ENCODE measurements at regions not wholly inside any gene's neighbourhood (a gene's known extent, or its start where the extent isn't known, plus 50 kb on each side); places are given as distances from the start of the nearest gene placed in this dataset.

DNA sequence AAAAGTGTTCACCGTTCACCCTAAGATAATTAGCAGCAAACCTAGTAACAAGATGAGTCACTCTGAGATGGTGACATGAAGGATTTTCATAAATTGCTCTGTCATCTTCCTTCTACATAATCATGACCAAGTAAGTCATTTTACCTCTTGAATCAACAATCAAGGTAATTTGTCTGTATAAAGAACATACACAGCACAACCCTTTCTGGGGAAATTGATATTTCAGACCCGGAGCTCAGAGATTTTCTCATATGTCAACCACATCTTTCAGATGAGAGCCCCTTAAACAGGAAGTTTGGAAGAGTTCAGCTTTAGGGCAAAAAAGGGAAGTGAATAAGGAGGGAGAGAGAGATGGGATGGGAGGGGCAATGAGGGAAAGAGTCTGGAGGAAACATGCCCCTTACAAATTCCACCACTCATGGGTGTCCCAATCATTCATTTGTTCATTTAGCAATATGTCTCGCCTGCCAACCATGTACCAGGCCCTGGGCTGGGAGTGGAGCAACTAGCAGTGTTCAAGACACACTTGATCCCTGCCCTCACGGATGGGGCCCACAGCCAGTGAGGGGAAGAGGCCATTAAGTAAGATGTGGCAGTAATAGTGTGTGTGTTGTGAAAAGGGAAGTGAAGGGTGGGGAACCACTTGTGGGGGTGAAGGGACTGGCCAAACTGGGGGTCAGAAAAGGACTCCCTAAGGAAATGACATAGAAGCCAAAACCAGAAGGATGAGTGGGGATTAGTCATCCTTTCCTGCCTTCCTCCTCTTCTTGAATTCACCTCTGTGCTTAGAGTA, 190.9 kb downstream of the MAFB start:
- no peak overlapping the region for H3K4me3 ChIP-seq (ENCODE audit: low read depth, low read length)
- in situ Hi-C loops (cut with HindIII; ENCODE audit: low sequenced_read_pairs): no loop called here
- no peak for TF ChIP-seq CTCF (IDR thresholded peaks at IDR 0.05; ENCODE audit: low read depth, low read length, missing control alignments)
- no peak for DNase-seq (ENCODE audit: low read depth)

DNA sequence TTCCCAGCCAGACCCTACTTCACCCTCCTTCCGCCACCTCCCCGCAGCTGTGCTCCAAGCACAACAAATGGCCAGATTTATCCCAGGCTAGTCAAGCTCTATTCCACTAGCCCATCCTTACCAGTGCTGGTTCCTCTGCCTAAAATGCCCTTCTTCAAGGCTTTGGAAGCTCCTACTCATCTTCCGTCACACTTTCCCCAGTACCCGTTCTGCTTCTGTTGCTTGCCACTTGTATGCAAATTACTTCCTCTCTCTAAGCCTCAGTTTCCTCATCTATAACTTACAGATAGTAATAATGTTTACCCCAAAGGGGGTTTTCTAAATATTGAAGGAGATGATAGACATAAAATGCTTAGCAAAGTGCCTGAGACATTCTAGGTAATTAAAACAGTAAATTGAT, 193.1 kb downstream of the MAFB start:
- TF ChIP-seq CTCF (IDR thresholded peaks at IDR 0.05; ENCODE audit: low read depth, low read length, missing control alignments): no peak
- no peak for DNase-seq (ENCODE audit: low read depth)
- H3K4me3 ChIP-seq (ENCODE audit: low read depth, low read length): no peak overlapping the region
- in situ Hi-C loops (cut with HindIII; ENCODE audit: low sequenced_read_pairs): no loop called here

- no peak overlapping the region for H3K4me3 ChIP-seq (ENCODE audit: low read depth, low read length)
- no peak for TF ChIP-seq CTCF (IDR thresholded peaks at IDR 0.05; ENCODE audit: low read depth, low read length, missing control alignments)
- in situ Hi-C loops (cut with HindIII; ENCODE audit: low sequenced_read_pairs): no loop called here
- DNase-seq (ENCODE audit: low read depth): no peak
Observed at GRCh38 chr20:40494248-40494647, 194.8 kb downstream of the MAFB start.

DNA sequence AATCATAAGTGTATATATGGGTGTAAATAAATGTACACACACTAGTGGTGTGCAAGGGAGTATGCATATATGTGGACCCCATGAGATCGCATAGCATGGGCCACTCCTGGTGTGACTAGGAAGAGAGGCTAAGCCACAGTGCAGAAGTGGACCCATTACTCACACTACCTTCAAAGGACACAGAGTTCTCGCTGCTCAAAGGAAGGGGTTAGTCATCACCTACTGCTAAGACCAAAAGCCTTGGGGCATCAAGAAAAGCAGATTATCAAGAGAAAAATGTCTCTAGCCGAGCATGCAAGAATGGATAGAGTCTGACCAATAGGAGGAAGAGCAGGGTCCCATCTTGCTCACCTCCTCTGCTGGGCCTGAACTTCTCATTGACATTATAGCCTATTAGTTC, 195.5 kb downstream of the MAFB start:
- in situ Hi-C loops (cut with HindIII; ENCODE audit: low sequenced_read_pairs): no loop called here
- no peak overlapping the region for H3K4me3 ChIP-seq (ENCODE audit: low read depth, low read length)
- DNase-seq (ENCODE audit: low read depth): no peak
- TF ChIP-seq CTCF (IDR thresholded peaks at IDR 0.05; ENCODE audit: low read depth, low read length, missing control alignments): no peak

GRCh38 chr20:40493071-40493470, 196.0 kb downstream of the MAFB start:
- in situ Hi-C loops (cut with HindIII; ENCODE audit: low sequenced_read_pairs): no loop called here
- DNase-seq (ENCODE audit: low read depth): peak; percentile 63
- TF ChIP-seq CTCF (IDR thresholded peaks at IDR 0.05; ENCODE audit: low read depth, low read length, missing control alignments): no peak
- H3K4me3 ChIP-seq (ENCODE audit: low read depth, low read length): no peak overlapping the region

DNA sequence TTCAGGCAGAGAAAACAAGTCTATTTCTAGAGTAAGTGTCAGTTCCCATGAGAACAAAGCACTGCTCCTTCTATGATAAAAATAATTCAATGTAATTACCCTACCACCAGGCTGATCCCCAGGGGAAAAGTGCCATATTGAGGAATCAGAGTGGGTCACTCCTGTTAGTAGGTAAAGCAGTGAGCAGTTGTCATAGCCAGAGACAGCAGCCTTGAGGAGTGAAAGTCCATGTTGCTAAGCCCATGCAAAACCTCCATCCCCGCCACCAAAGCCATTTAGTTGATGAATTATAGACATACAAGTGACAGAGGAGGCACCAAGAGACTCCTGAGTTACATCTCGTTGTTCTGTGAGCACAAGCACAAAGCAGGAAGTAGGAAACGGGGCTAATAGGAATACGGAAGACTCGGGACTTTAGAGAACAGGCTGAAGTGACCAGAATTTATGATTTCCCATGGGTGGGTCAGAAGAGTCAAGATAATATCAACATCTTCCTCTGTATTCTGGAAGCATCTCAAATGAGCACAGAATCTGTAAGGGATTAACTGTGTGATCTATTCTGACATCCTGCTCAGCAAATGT, 197.9 kb downstream of the MAFB start:
- H3K4me3 ChIP-seq (ENCODE audit: low read depth, low read length): no peak overlapping the region
- no peak for DNase-seq (ENCODE audit: low read depth)
- TF ChIP-seq CTCF (IDR thresholded peaks at IDR 0.05; ENCODE audit: low read depth, low read length, missing control alignments): no peak
- in situ Hi-C loops (cut with HindIII; ENCODE audit: low sequenced_read_pairs): no loop called here
